ENCODE measurements at regions not wholly inside any gene's neighbourhood (a gene's known extent, or its start where the extent isn't known, plus 50 kb on each side); places are given as distances from the start of the nearest gene placed in this dataset.

DNA sequence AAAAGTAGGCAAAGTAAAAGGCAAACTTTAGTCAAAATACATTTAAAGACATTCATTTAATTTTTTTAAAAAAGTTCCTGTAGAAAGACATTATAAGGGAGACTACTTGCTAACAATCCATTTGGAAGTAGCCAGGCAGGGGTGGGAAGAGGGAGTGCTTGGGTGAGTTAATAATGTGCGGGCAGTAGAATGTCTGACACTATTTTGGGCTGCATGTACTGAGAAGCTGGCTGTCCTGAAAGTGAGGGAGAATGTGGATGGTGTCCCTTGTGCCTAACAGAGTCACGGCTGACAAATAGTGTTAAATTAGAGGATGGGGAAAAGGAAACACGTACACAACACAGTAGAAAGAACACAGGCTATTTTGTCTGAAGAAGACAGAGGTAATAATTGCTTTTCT, 142.5 kb downstream of the LCA5 start:
- no peaks in the 10 kb centered on the region for H3K36me3 ChIP-seq
- WGBS, result 81% methylated on average over 3 of the region's 3 CpGs
- no peak for DNase-seq (ENCODE audit: low spot score in 2 of 2)
- H3K4me3 ChIP-seq, result no peak overlapping the region
- no peaks in the 10 kb centered on the region for H3K4me1 ChIP-seq
- H3K9me3 ChIP-seq, result no peaks in the 10 kb centered on the region
- H3K27ac ChIP-seq, result no peak overlapping the region
- no peaks in the 10 kb centered on the region for H3K27me3 ChIP-seq
- TF ChIP-seq POLR2A (IDR thresholded peaks at IDR 0.05) (no peak), POLR2AphosphoS5 (IDR thresholded peaks at IDR 0.05) (no peak), EP300 (IDR thresholded peaks at IDR 0.05) (no peak)
- TF ChIP-seq, protein P1, sequence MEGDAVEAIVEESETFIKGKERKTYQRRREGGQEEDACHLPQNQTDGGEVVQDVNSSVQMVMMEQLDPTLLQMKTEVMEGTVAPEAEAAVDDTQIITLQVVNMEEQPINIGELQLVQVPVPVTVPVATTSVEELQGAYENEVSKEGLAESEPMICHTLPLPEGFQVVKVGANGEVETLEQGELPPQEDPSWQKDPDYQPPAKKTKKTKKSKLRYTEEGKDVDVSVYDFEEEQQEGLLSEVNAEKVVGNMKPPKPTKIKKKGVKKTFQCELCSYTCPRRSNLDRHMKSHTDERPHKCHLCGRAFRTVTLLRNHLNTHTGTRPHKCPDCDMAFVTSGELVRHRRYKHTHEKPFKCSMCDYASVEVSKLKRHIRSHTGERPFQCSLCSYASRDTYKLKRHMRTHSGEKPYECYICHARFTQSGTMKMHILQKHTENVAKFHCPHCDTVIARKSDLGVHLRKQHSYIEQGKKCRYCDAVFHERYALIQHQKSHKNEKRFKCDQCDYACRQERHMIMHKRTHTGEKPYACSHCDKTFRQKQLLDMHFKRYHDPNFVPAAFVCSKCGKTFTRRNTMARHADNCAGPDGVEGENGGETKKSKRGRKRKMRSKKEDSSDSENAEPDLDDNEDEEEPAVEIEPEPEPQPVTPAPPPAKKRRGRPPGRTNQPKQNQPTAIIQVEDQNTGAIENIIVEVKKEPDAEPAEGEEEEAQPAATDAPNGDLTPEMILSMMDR (IDR thresholded peaks at IDR 0.05), result no peak

DNA sequence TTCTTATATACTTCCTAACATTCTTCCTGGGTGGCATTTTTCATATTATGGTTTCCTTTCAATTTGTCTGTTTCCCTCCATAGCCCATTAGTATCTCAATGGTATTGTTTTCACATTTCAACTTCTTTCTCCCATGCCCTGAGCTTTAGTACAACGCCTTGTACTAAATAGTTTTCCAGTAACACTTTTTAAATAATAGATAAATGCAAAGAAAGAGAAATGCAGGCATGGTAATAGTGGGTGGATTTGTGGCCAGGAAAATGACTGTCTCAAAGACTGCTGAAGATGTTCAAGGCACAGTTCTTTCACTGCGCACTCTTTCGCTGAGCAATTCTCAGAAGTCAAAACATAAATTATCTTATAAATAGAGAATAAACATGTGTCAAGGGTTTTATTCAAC, 145.1 kb downstream of the LCA5 start:
- H3K27me3 ChIP-seq, result no peaks in the 10 kb centered on the region
- H3K36me3 ChIP-seq, result no peaks in the 10 kb centered on the region
- no peaks in the 10 kb centered on the region for H3K4me1 ChIP-seq
- TF ChIP-seq POLR2A (IDR thresholded peaks at IDR 0.05) (no peak), EP300 (IDR thresholded peaks at IDR 0.05) (no peak), POLR2AphosphoS5 (IDR thresholded peaks at IDR 0.05) (no peak)
- TF ChIP-seq, protein P1 (IDR thresholded peaks at IDR 0.05), result no peak
- WGBS, result 93% methylated on average over 3 of the region's 3 CpGs
- no peak overlapping the region for H3K27ac ChIP-seq
- DNase-seq (ENCODE audit: low spot score in 2 of 2), result no peak
- no peaks in the 10 kb centered on the region for H3K9me3 ChIP-seq
- no peak overlapping the region for H3K4me3 ChIP-seq

DNA sequence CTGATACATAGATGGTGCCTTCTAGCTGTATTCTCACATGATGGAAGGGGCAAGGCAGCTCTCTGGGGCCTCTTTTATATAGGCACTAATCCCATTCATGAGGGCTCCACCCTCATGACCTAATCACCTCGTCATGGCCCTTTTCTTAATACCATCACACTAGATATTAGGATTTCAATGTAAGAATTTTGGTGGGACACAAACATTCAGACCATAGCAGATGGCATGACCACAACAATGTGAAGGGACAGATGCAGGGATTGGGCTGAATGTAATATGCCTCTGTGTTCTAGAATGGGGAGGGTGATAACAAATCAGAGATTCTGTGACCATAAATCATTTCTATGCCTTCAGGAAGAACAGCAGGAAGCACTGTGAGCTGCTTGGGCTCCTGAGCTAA, 145.8 kb downstream of the LCA5 start:
- Histone ChIP-seq H3K4me1 (no peaks in the 10 kb centered on the region), H3K27ac (no peak overlapping the region), H3K9me3 (no peaks in the 10 kb centered on the region), H3K27me3 (no peaks in the 10 kb centered on the region), H3K4me3 (no peak overlapping the region), H3K36me3 (no peaks in the 10 kb centered on the region)
- DNase-seq (ENCODE audit: low spot score in 2 of 2), result no peak
- TF ChIP-seq, protein P1 (IDR thresholded peaks at IDR 0.05), result no peak
- TF ChIP-seq POLR2A (IDR thresholded peaks at IDR 0.05), result no peak
- no peak for TF ChIP-seq EP300 (IDR thresholded peaks at IDR 0.05)
- TF ChIP-seq POLR2AphosphoS5 (IDR thresholded peaks at IDR 0.05), result no peak
- 78% methylated on average over 1 of the region's 1 CpG for WGBS

DNA sequence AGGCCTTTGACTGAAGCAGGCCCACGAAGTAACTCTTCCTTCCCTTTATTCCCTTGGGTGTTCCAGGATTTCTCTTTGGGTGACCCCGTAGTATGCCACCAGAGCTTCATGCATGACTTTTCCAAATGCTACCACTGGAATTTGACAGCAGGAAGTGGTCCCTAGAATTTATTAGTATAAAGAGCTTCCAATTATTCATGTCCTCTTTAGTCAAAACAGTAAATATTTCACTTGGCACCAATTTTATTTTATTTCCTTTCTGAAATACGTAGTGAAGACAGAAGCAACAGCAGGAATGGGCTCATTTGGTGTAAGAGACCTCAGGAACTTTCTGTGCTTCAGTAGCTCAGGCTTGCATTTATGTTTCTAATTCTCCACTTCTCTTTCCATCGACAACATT, 151.3 kb downstream of the LCA5 start:
- Histone ChIP-seq H3K27ac (no peak overlapping the region), H3K9me3 (no peaks in the 10 kb centered on the region), H3K27me3 (no peaks in the 10 kb centered on the region), H3K36me3 (no peaks in the 10 kb centered on the region), H3K4me3 (no peak overlapping the region), H3K4me1 (no peaks in the 10 kb centered on the region)
- 71% methylated on average over 4 of the region's 4 CpGs for WGBS
- TF ChIP-seq, protein P1 (IDR thresholded peaks at IDR 0.05), result no peak
- TF ChIP-seq EP300 (IDR thresholded peaks at IDR 0.05) (no peak), POLR2A (IDR thresholded peaks at IDR 0.05) (no peak), POLR2AphosphoS5 (IDR thresholded peaks at IDR 0.05) (no peak)
- DNase-seq (ENCODE audit: low spot score in 2 of 2), result no peak

- H3K36me3 ChIP-seq, result no peaks in the 10 kb centered on the region
- 86% methylated on average over 1 of the region's 1 CpG for WGBS
- no peaks in the 10 kb centered on the region for H3K27me3 ChIP-seq
- H3K27ac ChIP-seq, result no peak overlapping the region
- no peak overlapping the region for H3K4me3 ChIP-seq
- DNase-seq (ENCODE audit: low spot score in 2 of 2), result no peak
- no peak for TF ChIP-seq EP300 (IDR thresholded peaks at IDR 0.05)
- TF ChIP-seq POLR2AphosphoS5 (IDR thresholded peaks at IDR 0.05), result no peak
- TF ChIP-seq, protein P1 (IDR thresholded peaks at IDR 0.05), result no peak
- TF ChIP-seq POLR2A (IDR thresholded peaks at IDR 0.05), result no peak
- H3K4me1 ChIP-seq, result no peaks in the 10 kb centered on the region
- H3K9me3 ChIP-seq, result no peaks in the 10 kb centered on the region
Measured at GRCh38 chr6:79385333-79385732, 150.9 kb upstream of the HMGN3 start.

Measured in suprapubic skin (tissue), 4 donors.